NCI-H510A (cell line): ENCODE measurements at regions not wholly inside any gene's neighbourhood (a gene's known extent, or its start where the extent isn't known, plus 50 kb on each side); places are given as distances from the start of the nearest gene placed in this dataset.
A peak's percentile ranks its signal among the peaks of the same experiment; 100 is the strongest.

Experiments
- DNase-seq: peaks from one replicate; lab custom pipeline; 2025; lab: John Stamatoyannopoulos, UW

- DNase-seq = no peak
These were observed 52.7 kb upstream of the ERCC6L2 start for GRCh38 chr9:95822583-95823431.

- DNase-seq = no peak
These were observed 53.5 kb upstream of the ERCC6L2 start for GRCh38 chr9:95822015-95822414.

- no peak for DNase-seq
These were observed 55.4 kb upstream of the ERCC6L2 start for GRCh38 chr9:95820074-95820473.

GRCh38 chr9:95819636-95820035, 55.9 kb upstream of the ERCC6L2 start:
- DNase-seq = no peak

- no peak for DNase-seq
These were observed 58.3 kb upstream of the ERCC6L2 start for GRCh38 chr9:95817205-95817604.

- no peak for DNase-seq
These were observed 58.8 kb upstream of the ERCC6L2 start for GRCh38 chr9:95816716-95817115.

- no peak for DNase-seq
These were observed 59.5 kb upstream of the ERCC6L2 start for GRCh38 chr9:95815961-95816360.

- no peak for DNase-seq
These were observed 60.4 kb upstream of the ERCC6L2 start for GRCh38 chr9:95815133-95815532.

GRCh38 chr9:95813923-95814322, 61.6 kb upstream of the ERCC6L2 start:
- DNase-seq = no peak

GRCh38 chr9:95810814-95811213, 64.7 kb upstream of the ERCC6L2 start:
- no peak for DNase-seq

GRCh38 chr9:95810133-95810532, 65.4 kb upstream of the ERCC6L2 start:
- no peak for DNase-seq

GRCh38 chr9:95809686-95810085, 65.8 kb upstream of the ERCC6L2 start:
- DNase-seq = no peak

GRCh38 chr9:95808011-95808410, 67.5 kb upstream of the ERCC6L2 start:
- no peak for DNase-seq

GRCh38 chr9:95807326-95807947, 68.1 kb upstream of the ERCC6L2 start:
- DNase-seq = no peak

GRCh38 chr9:95803197-95803596, 72.3 kb upstream of the ERCC6L2 start:
- DNase-seq = no peak

GRCh38 chr9:95801797-95802196, 73.7 kb upstream of the ERCC6L2 start:
- DNase-seq = no peak

GRCh38 chr9:95796029-95796428, 79.5 kb upstream of the ERCC6L2 start:
- DNase-seq = peak; percentile 69

GRCh38 chr9:95793924-95794828, 81.3 kb upstream of the ERCC6L2 start:
- no peak for DNase-seq

- DNase-seq = no peak
These were observed 83.8 kb upstream of the ERCC6L2 start for GRCh38 chr9:95791695-95792094.

GRCh38 chr9:95791286-95791685, 84.2 kb upstream of the ERCC6L2 start:
- no peak for DNase-seq

- DNase-seq = no peak
These were observed 86.9 kb upstream of the ERCC6L2 start for GRCh38 chr9:95788521-95788991.

- no peak for DNase-seq
These were observed 87.5 kb upstream of the ERCC6L2 start for GRCh38 chr9:95788021-95788420.
